Erythroblast (primary cell): ENCODE measurements at regions not wholly inside any gene's neighbourhood (a gene's known extent, or its start where the extent isn't known, plus 50 kb on each side); places are given as distances from the start of the nearest gene placed in this dataset.

Experiments
- GATA1 ChIP-seq: IDR thresholded peaks from 2 replicates; pipeline ENCODE4 v1.6.1; 2011; ENCODE audit warnings: low read depth, mild to moderate bottlenecking, control low read depth, low read length, moderate library complexity
- POLR2A ChIP-seq: IDR thresholded peaks from 2 replicates; pipeline ENCODE4 v1.6.1; 2011; ENCODE audit warnings: mild to moderate bottlenecking, low read length

DNA sequence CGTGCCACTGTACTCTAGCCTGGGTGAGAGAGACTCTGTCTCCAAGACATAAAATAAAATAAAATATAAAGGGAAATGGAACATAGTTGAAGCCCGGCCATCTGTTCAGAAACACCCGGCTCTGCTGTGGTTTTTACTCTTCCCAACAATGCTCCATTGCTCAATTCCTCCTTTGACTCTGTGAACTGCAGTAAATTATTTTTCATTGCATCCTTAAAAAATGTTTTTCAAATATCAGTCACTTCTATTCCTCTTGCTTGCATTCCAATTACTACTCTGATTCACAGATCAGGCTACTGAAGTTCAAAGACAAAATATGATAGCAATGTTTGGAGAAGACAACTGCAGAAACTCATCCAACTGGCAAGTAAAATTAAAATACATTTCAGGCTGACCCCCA lies 983.0 kb downstream of the SORCS1 start:
- no peak for TF ChIP-seq POLR2A
- no peak for TF ChIP-seq GATA1
